Neural progenitor cell (in vitro differentiated cells): ENCODE measurements at regions not wholly inside any gene's neighbourhood (a gene's known extent, or its start where the extent isn't known, plus 50 kb on each side); places are given as distances from the start of the nearest gene placed in this dataset.
"Not testable (repeated sequence)": the region's sequence is repeated elsewhere in the genome, so short reads cannot be mapped to it uniquely, and the experiment has no call there.

Experiments
- DNase-seq: peaks from one replicate; pipeline ENCODE4 v3.0.0-alpha.2; 2016; ENCODE audit warnings: low spot score
- H2AFZ ChIP-seq: fragments of 200-600 bp; sonication (generic); replicated peaks from 2 replicates; pipeline ENCODE4 v1.6.1; 2016; ENCODE audit warnings: antibody characterized with exemption
- H3F3A ChIP-seq: fragments of 200-600 bp; sonication (generic); 2 replicates; pipeline ENCODE4 v1.6.1; 2016; ENCODE audit warnings: antibody characterized with exemption, low read depth
- H3K27ac ChIP-seq: fragments of 200-600 bp; sonication (generic); 2 replicates; pipeline ENCODE4 v1.5.1; 2016; ENCODE audit warnings: mild to moderate bottlenecking
- H3K27me3 ChIP-seq: fragments of 200-600 bp; sonication (generic); 2 replicates; pipeline ENCODE4 v1.6.1; 2016; ENCODE audit warnings: mild to moderate bottlenecking, moderate library complexity
- H3K36me3 ChIP-seq: fragments of 200-600 bp; sonication (generic); 2 replicates; pipeline ENCODE4 v1.5.1; 2016
- H3K4me1 ChIP-seq: fragments of 200-600 bp; sonication (generic); 2 replicates; pipeline ENCODE4 v1.6.1; 2016; ENCODE audit warnings: mixed run types
- H3K4me2 ChIP-seq: fragments of 200-600 bp; sonication (generic); 2 replicates; pipeline ENCODE4 v1.6.1; 2016
- H3K4me3 ChIP-seq: fragments of 200-600 bp; sonication (generic); 2 replicates; pipeline ENCODE4 v1.5.1; 2016
- H3K79me2 ChIP-seq: fragments of 200-600 bp; sonication (generic); 2 replicates; pipeline ENCODE4 v1.6.1; 2016; ENCODE audit warnings: low read depth
- H3K9ac ChIP-seq: fragments of 200-600 bp; sonication (generic); 2 replicates; pipeline ENCODE4 v1.6.1; 2016
- H3K9me3 ChIP-seq: fragments of 200-600 bp; sonication (generic); 2 replicates; pipeline ENCODE4 v1.5.1; 2016; ENCODE audit warnings: low read depth
- H4K20me1 ChIP-seq: fragments of 200-600 bp; sonication (generic); 2 replicates; pipeline ENCODE4 v1.6.1; 2016; ENCODE audit warnings: low read depth
- H3K27ac Mint-ChIP-seq: 3 replicates; pipeline ENCODE4 v1.8.0; 2021; ENCODE audit warnings: mixed read lengths
- H3K27me3 Mint-ChIP-seq: 2 replicates; pipeline ENCODE4 v1.8.0; 2022; ENCODE audit warnings: low read depth, mild to moderate bottlenecking, inconsistent platforms, moderate library complexity, mixed read lengths; ENCODE audit not compliant: insufficient read depth
- H3K36me3 Mint-ChIP-seq: 3 replicates; pipeline ENCODE4 v1.8.0; 2021; ENCODE audit warnings: mixed read lengths
- H3K4me1 Mint-ChIP-seq: 3 replicates; pipeline ENCODE4 v1.8.0; 2021; ENCODE audit warnings: mixed read lengths
- H3K4me3 Mint-ChIP-seq: 3 replicates; pipeline ENCODE4 v1.8.0; 2021; ENCODE audit warnings: mild to moderate bottlenecking, moderate library complexity, mixed read lengths
- H3K9me3 Mint-ChIP-seq: 3 replicates; pipeline ENCODE4 v1.8.0; 2020; ENCODE audit warnings: mixed read lengths
- CTCF ChIP-seq: fragments of 200-600 bp; sonication (generic); IDR thresholded peaks from 2 replicates; pipeline ENCODE4 v1.5.1; 2017; ENCODE audit warnings: antibody characterized with exemption, mild to moderate bottlenecking
- EZH2 ChIP-seq: fragments of 200-600 bp; sonication (generic); IDR thresholded peaks from 2 replicates; pipeline ENCODE4 v1.6.1; 2017; ENCODE audit warnings: antibody characterized with exemption, mild to moderate bottlenecking, moderate library complexity
- EZH2phosphoT487 ChIP-seq: fragments of 200-600 bp; sonication (generic); IDR thresholded peaks from 2 replicates; pipeline ENCODE4 v1.6.1; 2017; ENCODE audit warnings: antibody characterized with exemption

- H3K9me3 ChIP-seq: peaks cover 44% of the 10 kb centered on the region
- H4K20me1 ChIP-seq: no peaks in the 10 kb centered on the region
- TF ChIP-seq EZH2 (no peak), CTCF (no peak), EZH2phosphoT487 (no peak)
- no peaks in the 10 kb centered on the region for H3K4me1 ChIP-seq
- Mint-ChIP-seq H3K4me3 (no peak overlapping the region), H3K27ac (no peak overlapping the region), H3K9me3 (peaks cover 96% of the 10 kb centered on the region), H3K36me3 (peaks cover 2% of the 10 kb centered on the region), H3K4me1 (no peaks in the 10 kb centered on the region), H3K27me3 (peaks cover 6% of the 10 kb centered on the region)
- H3K79me2 ChIP-seq: no peaks in the 10 kb centered on the region
- no peak for DNase-seq
- no peak overlapping the region for H3K27ac ChIP-seq
- no peaks in the 10 kb centered on the region for H3K36me3 ChIP-seq
- H3F3A ChIP-seq: no peaks in the 10 kb centered on the region
- H3K4me2 ChIP-seq: no peak overlapping the region
- H3K27me3 ChIP-seq: no peaks in the 10 kb centered on the region
- H2AFZ ChIP-seq: no peak overlapping the region
- no peak overlapping the region for H3K4me3 ChIP-seq
- no peak overlapping the region for H3K9ac ChIP-seq
Measured at GRCh38 chr10:42304341-42304740, 334.0 kb downstream of the ZNF33B start.

- not testable (repeated sequence) for H3K4me3 Mint-ChIP-seq
Measured at GRCh38 chr10:42281896-42282295, 356.5 kb downstream of the ZNF33B start.

DNA sequence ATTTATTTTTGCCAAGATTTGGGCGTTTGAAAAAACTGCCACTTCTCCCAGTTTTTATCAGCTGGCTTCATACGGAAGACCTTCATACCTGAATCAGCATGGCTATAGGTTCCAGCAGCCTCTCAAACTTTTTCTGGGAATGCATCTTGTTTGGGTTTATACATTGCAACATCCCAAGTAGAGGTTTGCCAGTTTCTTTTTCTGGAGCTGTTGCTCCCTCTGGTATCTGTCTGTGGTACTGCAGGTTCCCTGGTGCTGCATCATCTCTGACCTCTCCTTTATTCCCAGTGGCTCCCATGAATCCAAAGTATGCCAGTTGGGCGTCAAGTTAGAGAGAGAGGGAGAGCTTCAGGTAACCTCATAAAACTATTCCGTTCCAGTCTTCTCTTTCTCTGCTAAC, 368.6 kb downstream of the ZNF33B start:
- H3K36me3 Mint-ChIP-seq, H3K27ac Mint-ChIP-seq, H3K79me2 ChIP-seq, DNase-seq, H3K4me1 ChIP-seq, H3K4me2 ChIP-seq, H3K4me3 ChIP-seq, H2AFZ ChIP-seq, H3K9ac ChIP-seq, H3K4me1 Mint-ChIP-seq, H3K9me3 ChIP-seq, H3K27ac ChIP-seq, H4K20me1 ChIP-seq, H3K27me3 Mint-ChIP-seq, H3K27me3 ChIP-seq, H3F3A ChIP-seq, H3K36me3 ChIP-seq, H3K4me3 Mint-ChIP-seq: not testable (repeated sequence)
- H3K9me3 Mint-ChIP-seq: peaks cover 22% of the 10 kb centered on the region

More at GRCh38 chr10:42281896-42282295, 356.5 kb downstream of the ZNF33B start:
- H2AFZ ChIP-seq, H3K79me2 ChIP-seq, H3K9me3 ChIP-seq, H3K36me3 Mint-ChIP-seq, DNase-seq, H3K9ac ChIP-seq, H3K4me1 ChIP-seq, H3F3A ChIP-seq, H3K27me3 Mint-ChIP-seq, H3K27ac ChIP-seq, H3K27me3 ChIP-seq, H3K4me1 Mint-ChIP-seq, H3K4me3 ChIP-seq, H4K20me1 ChIP-seq, H3K4me2 ChIP-seq, H3K27ac Mint-ChIP-seq, H3K36me3 ChIP-seq, H3K9me3 Mint-ChIP-seq: not testable (repeated sequence)

- H3K79me2 ChIP-seq, H3K27ac Mint-ChIP-seq, H3F3A ChIP-seq, H3K27me3 Mint-ChIP-seq, H3K4me1 ChIP-seq, H3K4me3 Mint-ChIP-seq, H3K4me3 ChIP-seq, H3K9ac ChIP-seq, H2AFZ ChIP-seq, H3K9me3 ChIP-seq, H3K27me3 ChIP-seq, H3K4me2 ChIP-seq, H3K36me3 Mint-ChIP-seq, H3K36me3 ChIP-seq, H4K20me1 ChIP-seq, H3K4me1 Mint-ChIP-seq, DNase-seq, H3K27ac ChIP-seq: not testable (repeated sequence)
- H3K9me3 Mint-ChIP-seq: peaks cover 28% of the 10 kb centered on the region
Measured at GRCh38 chr10:42263259-42263658, 375.1 kb downstream of the ZNF33B start.

GRCh38 chr10:42243002-42243401, 395.4 kb downstream of the ZNF33B start:
- H2AFZ ChIP-seq, H3K4me1 Mint-ChIP-seq, H3K4me1 ChIP-seq, H4K20me1 ChIP-seq, H3K9me3 ChIP-seq, H3K79me2 ChIP-seq, H3K9ac ChIP-seq, H3K4me2 ChIP-seq, H3K27me3 ChIP-seq, H3K4me3 ChIP-seq, H3K4me3 Mint-ChIP-seq, H3F3A ChIP-seq, DNase-seq, H3K36me3 ChIP-seq, H3K27ac Mint-ChIP-seq, H3K36me3 Mint-ChIP-seq, H3K27ac ChIP-seq, H3K27me3 Mint-ChIP-seq: not testable (repeated sequence)
- H3K9me3 Mint-ChIP-seq: peaks cover 35% of the 10 kb centered on the region
